CD4-positive, CD25-positive, alpha-beta regulatory T cell (primary cell): ENCODE measurements at regions not wholly inside any gene's neighbourhood (a gene's known extent, or its start where the extent isn't known, plus 50 kb on each side); places are given as distances from the start of the nearest gene placed in this dataset.

Experiments used
- ATAC-seq, 2 donors: fragments of 150-1000 bp; cut with Tn5 transposase; one replicate each; pipeline ENCODE4 v1.10.0; 2021; ENCODE audit warnings: low read depth in 2 of 2, moderate number of reproducible peaks in 2 of 2, moderate library complexity in 1 of 2
- DNase-seq, 3 donors: peaks; one replicate each; pipeline versions ENCODE4 v3.0.0 to v3.0.0-alpha.2; 2012 to 2022; ENCODE audit warnings: mixed read lengths in 1 of 3
- H3K27ac ChIP-seq: one replicate; pipeline ENCODE4 v1.7.0; 2013; ENCODE audit warnings: mild to moderate bottlenecking, low read length; ENCODE audit not compliant: insufficient read depth, poor library complexity, severe bottlenecking
- H3K27me3 ChIP-seq: one replicate; pipeline ENCODE4 v1.7.0; 2013; ENCODE audit warnings: low read length; ENCODE audit not compliant: control insufficient read depth, insufficient read depth
- H3K36me3 ChIP-seq: one replicate; pipeline ENCODE4 v1.7.0; 2013; ENCODE audit warnings: mild to moderate bottlenecking, low read length, moderate library complexity; ENCODE audit not compliant: control insufficient read depth, insufficient read depth
- H3K4me1 ChIP-seq: 2 replicates; pipeline ENCODE4 v1.7.0; 2013; ENCODE audit warnings: mild to moderate bottlenecking, low read length; ENCODE audit not compliant: insufficient read depth, control insufficient read depth, poor library complexity, severe bottlenecking
- H3K4me3 ChIP-seq: one replicate; pipeline ENCODE4 v1.7.0; 2013; ENCODE audit warnings: low read depth, mild to moderate bottlenecking, low read length, moderate library complexity
- H3K9me3 ChIP-seq, 2 experiments: 1 replicate in 1 of 2; 2 replicates in 1 of 2; pipeline ENCODE4 v1.7.0; 2013; ENCODE audit warnings: low read length in 2 of 2, mild to moderate bottlenecking in 1 of 2, moderate library complexity in 1 of 2; ENCODE audit not compliant: control insufficient read depth in 2 of 2
- H3K27ac Mint-ChIP-seq, 3 donors: one replicate each; pipeline ENCODE4 v1.8.0; 2020 to 2022; ENCODE audit warnings: mild to moderate bottlenecking in 3 of 3, mixed read lengths in 3 of 3, moderate library complexity in 2 of 3
- H3K27me3 Mint-ChIP-seq: one replicate; pipeline ENCODE4 v1.8.0; 2022; ENCODE audit warnings: mild to moderate bottlenecking, mixed read lengths
- H3K36me3 Mint-ChIP-seq: one replicate; pipeline ENCODE4 v1.8.0; 2020; ENCODE audit warnings: mixed read lengths
- H3K4me1 Mint-ChIP-seq, 4 donors: one replicate each; pipeline ENCODE4 v1.8.0; 2020 to 2022; ENCODE audit warnings: mixed read lengths in 4 of 4, mild to moderate bottlenecking in 1 of 4
- H3K4me3 Mint-ChIP-seq, 4 donors: one replicate each; pipeline ENCODE4 v1.8.0; 2020 to 2022; ENCODE audit warnings: mild to moderate bottlenecking in 4 of 4, mixed read lengths in 4 of 4, moderate library complexity in 3 of 4
- H3K9me3 Mint-ChIP-seq, 7 donors: one replicate each; pipeline ENCODE4 v1.8.0; 2020 to 2022; ENCODE audit warnings: mixed read lengths in 7 of 7, mild to moderate bottlenecking in 3 of 7, moderate library complexity in 2 of 7

DNA sequence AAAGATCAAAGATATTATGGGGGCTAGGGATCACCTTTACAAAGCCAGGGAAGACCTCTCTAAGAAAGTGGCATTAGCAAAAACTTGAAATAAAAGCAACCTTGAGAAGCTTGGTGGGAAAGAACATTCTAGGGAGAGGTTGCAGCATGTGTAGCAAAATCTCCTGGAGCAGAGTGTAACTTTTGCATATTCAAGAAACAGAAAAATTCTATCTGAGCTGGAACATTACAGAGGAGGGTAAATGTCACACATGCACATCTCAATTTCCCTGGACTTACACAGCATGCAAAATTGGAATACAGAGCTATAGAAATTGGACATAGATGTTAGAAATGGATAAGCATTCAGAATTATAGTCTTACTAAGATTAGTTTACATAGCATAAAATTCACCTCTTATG, 510.0 kb downstream of the CETN3 start:
- Mint-ChIP-seq H3K27me3 (no peaks in the 10 kb centered on the region), H3K27ac (no peak overlapping the region), H3K4me1 (no peaks in the 10 kb centered on the region), H3K36me3 (no peaks in the 10 kb centered on the region), H3K4me3 (no peak overlapping the region), H3K9me3 (peaks cover 1 to 10% (median 8%) of the 10 kb centered on the region in 7 donors)
- Histone ChIP-seq H3K9me3 (no peaks in the 10 kb centered on the region), H3K4me1 (no peaks in the 10 kb centered on the region), H3K27ac (no peak overlapping the region), H3K4me3 (no peak overlapping the region), H3K27me3 (no peaks in the 10 kb centered on the region), H3K36me3 (no peaks in the 10 kb centered on the region)
- no peak for ATAC-seq
- no peak for DNase-seq

DNA sequence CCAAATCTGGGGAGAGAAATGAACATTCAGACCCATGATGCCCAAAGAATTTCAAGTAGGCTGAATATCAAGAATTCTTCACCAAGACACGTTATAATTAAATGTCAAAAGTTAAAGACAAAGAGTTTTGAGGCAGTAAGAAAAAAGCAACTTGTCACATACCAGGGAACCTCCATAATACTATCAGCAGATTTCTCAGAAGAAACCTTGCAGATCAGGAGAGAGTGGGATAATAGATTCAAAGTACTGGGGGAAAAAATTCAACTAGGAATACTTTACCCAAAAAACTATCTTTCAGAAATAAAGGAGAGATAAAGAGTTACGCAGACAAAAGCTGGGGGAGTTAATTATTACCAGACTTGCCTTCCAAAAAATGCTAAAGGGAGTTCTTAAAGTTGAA, 516.0 kb downstream of the CETN3 start:
- Mint-ChIP-seq H3K27ac (no peak overlapping the region), H3K4me3 (no peak overlapping the region)
- no peak for ATAC-seq

DNA sequence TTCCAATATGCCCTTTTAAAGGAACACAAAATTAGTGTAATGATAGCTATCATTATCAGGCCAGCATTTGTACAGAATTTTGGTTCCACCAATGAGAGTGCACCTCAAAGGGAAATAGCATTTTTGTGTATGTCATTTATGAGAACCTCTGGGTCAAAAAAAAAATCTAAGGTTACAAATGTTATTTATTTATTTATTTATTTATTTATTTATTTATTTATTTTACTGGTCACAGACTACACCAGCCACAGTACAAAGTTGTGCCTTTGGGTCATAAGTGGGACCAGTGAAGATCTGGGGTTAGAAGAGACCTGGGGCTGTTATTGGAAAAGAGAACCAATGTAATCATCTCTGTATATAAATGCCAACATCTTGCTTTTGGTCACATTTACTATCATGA, 523.9 kb downstream of the CETN3 start:
- no peak overlapping the region for H3K4me3 ChIP-seq
- Mint-ChIP-seq H3K4me1 (no peaks in the 10 kb centered on the region), H3K27me3 (no peaks in the 10 kb centered on the region), H3K4me3 (no peak overlapping the region), H3K27ac (no peak overlapping the region), H3K9me3 (peaks cover 0 to 8% (median 3%) of the 10 kb centered on the region in 7 donors), H3K36me3 (no peaks in the 10 kb centered on the region)
- H3K9me3 ChIP-seq = no peaks in the 10 kb centered on the region
- H3K27ac ChIP-seq = no peak overlapping the region
- no peaks in the 10 kb centered on the region for H3K36me3 ChIP-seq
- DNase-seq (no peak), ATAC-seq (no peak)
- H3K4me1 ChIP-seq = no peaks in the 10 kb centered on the region
- no peaks in the 10 kb centered on the region for H3K27me3 ChIP-seq

More for the DNA sequence above, 516.0 kb downstream of the CETN3 start:
- H3K4me1 Mint-ChIP-seq = no peaks in the 10 kb centered on the region
- no peaks in the 10 kb centered on the region for H3K27me3 ChIP-seq
- H3K9me3 ChIP-seq = peaks cover 8 to 9% of the 10 kb centered on the region in 2 experiments
- H3K36me3 Mint-ChIP-seq = no peaks in the 10 kb centered on the region
- no peaks in the 10 kb centered on the region for H3K4me1 ChIP-seq
- H3K27me3 Mint-ChIP-seq = no peaks in the 10 kb centered on the region
- H3K36me3 ChIP-seq = no peaks in the 10 kb centered on the region
- peaks cover 0 to 16% (median 7%) of the 10 kb centered on the region in 7 donors for H3K9me3 Mint-ChIP-seq
- H3K4me3 ChIP-seq = no peak overlapping the region
- H3K27ac ChIP-seq = no peak overlapping the region
- no peak for DNase-seq

DNA sequence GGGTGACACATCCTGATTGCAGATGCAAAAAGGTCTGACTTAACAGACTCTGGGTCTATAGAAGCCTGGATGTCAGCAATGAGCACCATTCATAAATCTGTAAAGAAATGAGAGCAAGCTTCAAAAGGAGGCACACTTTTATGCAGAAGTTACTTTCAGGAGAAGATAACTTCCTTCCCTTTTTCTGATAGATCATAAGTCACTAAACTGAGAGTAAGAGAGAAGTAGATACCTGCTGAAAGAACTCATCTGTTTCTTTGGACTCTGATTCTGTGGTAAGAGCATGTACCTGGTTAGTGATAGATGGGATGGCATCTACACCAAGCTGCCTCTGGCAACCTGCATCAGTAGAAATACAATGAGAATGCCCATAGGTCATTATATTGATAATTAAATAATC, 525.6 kb downstream of the CETN3 start:
- H3K27ac Mint-ChIP-seq = no peak overlapping the region
- no peaks in the 10 kb centered on the region for H3K36me3 Mint-ChIP-seq
- no peaks in the 10 kb centered on the region for H3K27me3 Mint-ChIP-seq
- H3K4me3 Mint-ChIP-seq = no peak overlapping the region
- H3K4me1 Mint-ChIP-seq = no peaks in the 10 kb centered on the region
- no peak for ATAC-seq
- Histone ChIP-seq H3K9me3 (no peaks in the 10 kb centered on the region), H3K4me1 (no peaks in the 10 kb centered on the region), H3K36me3 (no peaks in the 10 kb centered on the region), H3K4me3 (no peak overlapping the region), H3K27me3 (no peaks in the 10 kb centered on the region), H3K27ac (no peak overlapping the region)
- no peak for DNase-seq
- peaks cover 0 to 13% (median 3%) of the 10 kb centered on the region in 7 donors for H3K9me3 Mint-ChIP-seq

DNA sequence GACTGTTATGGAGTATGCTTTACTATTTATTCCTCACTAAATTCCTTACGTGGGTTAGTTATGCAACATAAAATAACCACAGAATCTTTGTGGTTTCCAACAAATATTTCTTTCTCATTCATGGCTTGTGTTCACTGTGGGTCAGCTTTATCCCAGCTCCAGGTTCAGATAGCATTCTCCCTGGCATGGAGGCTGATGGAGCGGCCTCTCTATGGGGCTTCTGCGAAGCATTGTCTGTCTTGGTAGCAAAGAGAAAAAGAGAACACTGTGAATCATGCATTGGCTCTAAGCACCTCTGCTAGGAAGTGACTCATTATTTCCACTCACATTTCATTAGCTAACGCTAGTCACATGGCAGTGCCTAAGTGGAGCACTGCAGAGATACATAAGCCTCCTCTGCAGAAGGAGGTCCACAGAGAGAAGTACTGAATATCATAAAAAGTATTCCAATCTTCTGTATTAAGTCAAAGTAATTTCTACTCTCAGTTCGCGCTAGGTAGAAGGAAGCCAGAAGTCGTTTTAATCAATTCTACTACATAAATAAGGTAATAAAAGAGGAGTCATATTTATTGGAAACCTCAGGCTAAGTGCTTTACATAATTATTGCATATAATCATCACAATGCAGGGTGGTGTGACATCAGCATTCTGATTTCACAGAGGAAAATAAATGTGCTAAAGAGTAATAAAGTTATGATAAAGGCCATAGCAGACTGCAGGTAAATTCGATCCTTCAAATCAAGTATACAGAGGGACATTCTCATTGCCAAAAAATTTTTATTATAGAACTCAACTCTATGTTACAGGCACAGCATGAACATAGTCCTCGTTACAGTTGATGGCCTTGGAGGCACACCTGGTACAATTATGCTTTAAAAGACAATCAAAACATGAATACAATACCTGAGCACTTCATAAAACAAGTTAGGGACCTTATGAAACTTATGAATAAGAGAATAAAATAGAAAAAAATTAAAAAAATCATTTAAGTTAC, 531.1 kb downstream of the CETN3 start:
- H3K4me3 ChIP-seq = no peak overlapping the region
- H3K9me3 ChIP-seq = no peaks in the 10 kb centered on the region
- Mint-ChIP-seq H3K4me1 (no peaks in the 10 kb centered on the region), H3K36me3 (no peaks in the 10 kb centered on the region), H3K4me3 (no peak overlapping the region), H3K27ac (no peak overlapping the region), H3K9me3 (peaks cover 0 to 8% (median 3%) of the 10 kb centered on the region in 7 donors), H3K27me3 (no peaks in the 10 kb centered on the region)
- ATAC-seq (no peak), DNase-seq (no peak)
- H3K27ac ChIP-seq = no peak overlapping the region
- H3K36me3 ChIP-seq = no peaks in the 10 kb centered on the region
- no peaks in the 10 kb centered on the region for H3K4me1 ChIP-seq
- H3K27me3 ChIP-seq = no peaks in the 10 kb centered on the region

DNA sequence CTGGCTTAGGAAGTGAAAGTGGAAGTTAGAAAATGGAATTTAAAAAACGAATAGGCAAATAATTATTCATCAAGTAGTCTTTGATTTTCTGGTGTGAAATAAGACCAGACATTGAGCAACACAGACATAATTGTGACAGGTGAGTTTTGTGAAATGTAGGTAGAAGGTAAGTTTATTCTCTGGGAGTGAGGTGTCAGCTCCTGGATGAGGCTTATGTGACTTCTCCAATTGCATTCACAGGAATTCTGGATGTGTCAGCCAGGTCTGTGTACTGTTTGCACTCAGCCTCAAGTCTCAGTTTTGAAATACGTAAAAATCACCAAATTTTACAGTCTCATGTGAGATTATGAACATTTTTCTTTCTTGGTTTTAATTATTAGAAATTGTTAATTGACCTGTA, 537.6 kb downstream of the CETN3 start:
- no peak overlapping the region for H3K4me3 Mint-ChIP-seq
- no peak for DNase-seq
- Histone ChIP-seq H3K36me3 (no peaks in the 10 kb centered on the region), H3K27ac (no peak overlapping the region), H3K4me3 (no peak overlapping the region), H3K4me1 (no peaks in the 10 kb centered on the region), H3K27me3 (no peaks in the 10 kb centered on the region), H3K9me3 (no peaks in the 10 kb centered on the region)
- no peak for ATAC-seq
- H3K4me1 Mint-ChIP-seq = no peaks in the 10 kb centered on the region
- H3K27me3 Mint-ChIP-seq = no peaks in the 10 kb centered on the region
- peaks cover 0 to 5% (median 0%) of the 10 kb centered on the region in 7 donors for H3K9me3 Mint-ChIP-seq
- no peaks in the 10 kb centered on the region for H3K36me3 Mint-ChIP-seq
- H3K27ac Mint-ChIP-seq = no peak overlapping the region

DNA sequence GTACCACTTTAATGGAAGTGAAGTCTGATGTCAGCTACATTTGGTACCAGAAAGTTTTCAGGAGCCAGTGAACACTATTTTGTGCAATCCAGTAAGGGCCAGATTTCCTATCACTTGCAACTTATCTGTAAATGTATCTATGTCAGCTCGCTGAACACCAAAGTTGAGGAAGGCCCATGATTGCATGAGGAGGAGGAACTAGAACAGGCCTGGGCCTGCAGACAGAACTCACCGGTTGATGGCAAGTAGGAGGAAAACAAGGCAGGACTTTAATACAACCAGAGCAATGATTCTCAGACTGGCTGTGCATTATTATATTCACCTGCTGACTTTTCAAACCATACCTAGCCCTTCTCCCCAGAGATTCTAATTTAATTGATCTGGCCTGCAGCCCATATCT, 540.2 kb downstream of the CETN3 start:
- Histone ChIP-seq H3K27me3 (no peaks in the 10 kb centered on the region), H3K4me3 (no peak overlapping the region), H3K36me3 (no peaks in the 10 kb centered on the region), H3K4me1 (no peaks in the 10 kb centered on the region), H3K9me3 (no peaks in the 10 kb centered on the region), H3K27ac (no peak overlapping the region)
- Mint-ChIP-seq H3K27ac (no peak overlapping the region), H3K4me1 (no peaks in the 10 kb centered on the region), H3K4me3 (no peak overlapping the region), H3K36me3 (no peaks in the 10 kb centered on the region), H3K27me3 (no peaks in the 10 kb centered on the region), H3K9me3 (peaks cover 0 to 3% (median 0%) of the 10 kb centered on the region in 7 donors)
- ATAC-seq = no peak
- DNase-seq = no peak

DNA sequence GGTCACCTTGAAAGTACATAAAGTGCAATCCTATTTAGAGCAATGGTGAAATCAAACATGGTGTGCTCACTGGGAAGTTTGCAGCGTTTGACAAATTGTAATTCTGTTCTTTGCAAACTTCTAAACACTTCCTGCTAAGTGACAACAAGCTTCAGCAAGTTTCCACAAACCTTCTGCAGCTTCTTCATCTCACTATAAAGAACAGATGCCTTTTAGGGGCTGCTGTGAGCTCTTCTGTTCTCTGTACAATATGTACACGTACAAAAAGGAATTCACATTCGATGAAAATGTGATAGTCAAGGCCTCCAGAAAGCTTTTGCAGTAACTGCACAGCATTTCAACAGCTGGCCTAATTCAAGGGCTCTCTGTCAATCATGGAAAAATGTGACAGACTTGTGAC, 543.1 kb downstream of the CETN3 start:
- Mint-ChIP-seq H3K27me3 (no peaks in the 10 kb centered on the region), H3K27ac (no peak overlapping the region), H3K4me1 (no peaks in the 10 kb centered on the region), H3K9me3 (peaks cover 0 to 8% (median 0%) of the 10 kb centered on the region in 7 donors), H3K4me3 (no peak overlapping the region), H3K36me3 (no peaks in the 10 kb centered on the region)
- no peaks in the 10 kb centered on the region for H3K9me3 ChIP-seq
- H3K27me3 ChIP-seq = no peaks in the 10 kb centered on the region
- no peak overlapping the region for H3K27ac ChIP-seq
- no peaks in the 10 kb centered on the region for H3K36me3 ChIP-seq
- H3K4me3 ChIP-seq = no peak overlapping the region
- H3K4me1 ChIP-seq = no peaks in the 10 kb centered on the region
- ATAC-seq = no peak
- no peak for DNase-seq
